B cell (primary cell): ENCODE measurements at regions not wholly inside any gene's neighbourhood (a gene's known extent, or its start where the extent isn't known, plus 50 kb on each side); places are given as distances from the start of the nearest gene placed in this dataset.

Source experiments
- EZH2 ChIP-seq: IDR thresholded peaks from 2 replicates; pipeline ENCODE4 v1.6.1; 2012; ENCODE audit warnings: borderline replicate concordance, low read depth, mild to moderate bottlenecking, moderate library complexity, low read length; ENCODE audit not compliant: insufficient read depth, poor library complexity, severe bottlenecking
- TF ChIP-seq, protein P1 (sequence below): fragments of 200-600 bp; IDR thresholded peaks from one replicate; pipeline ENCODE4 v1.8.0; 2022; ENCODE audit warnings: antibody characterized with exemption, mild to moderate bottlenecking

DNA sequence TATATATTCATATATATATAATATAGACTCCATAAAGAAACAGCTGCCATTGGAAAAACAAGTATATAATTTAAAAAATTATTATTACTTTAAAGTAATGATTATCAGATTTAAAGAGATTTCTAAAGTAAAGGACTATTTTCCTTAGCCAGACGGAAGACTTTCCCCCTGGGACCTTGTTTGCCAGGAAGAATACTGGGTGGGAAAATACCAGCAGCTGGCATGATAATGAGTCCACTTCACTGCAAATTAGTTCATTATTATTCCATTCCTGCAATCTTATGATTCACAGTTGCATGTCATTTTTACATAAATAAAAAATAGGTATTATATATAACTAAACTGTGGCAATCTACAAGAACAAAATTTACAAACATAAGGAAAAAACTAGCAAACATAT is 339.8 kb upstream of the CDH7 start:
- TF ChIP-seq, protein P1, sequence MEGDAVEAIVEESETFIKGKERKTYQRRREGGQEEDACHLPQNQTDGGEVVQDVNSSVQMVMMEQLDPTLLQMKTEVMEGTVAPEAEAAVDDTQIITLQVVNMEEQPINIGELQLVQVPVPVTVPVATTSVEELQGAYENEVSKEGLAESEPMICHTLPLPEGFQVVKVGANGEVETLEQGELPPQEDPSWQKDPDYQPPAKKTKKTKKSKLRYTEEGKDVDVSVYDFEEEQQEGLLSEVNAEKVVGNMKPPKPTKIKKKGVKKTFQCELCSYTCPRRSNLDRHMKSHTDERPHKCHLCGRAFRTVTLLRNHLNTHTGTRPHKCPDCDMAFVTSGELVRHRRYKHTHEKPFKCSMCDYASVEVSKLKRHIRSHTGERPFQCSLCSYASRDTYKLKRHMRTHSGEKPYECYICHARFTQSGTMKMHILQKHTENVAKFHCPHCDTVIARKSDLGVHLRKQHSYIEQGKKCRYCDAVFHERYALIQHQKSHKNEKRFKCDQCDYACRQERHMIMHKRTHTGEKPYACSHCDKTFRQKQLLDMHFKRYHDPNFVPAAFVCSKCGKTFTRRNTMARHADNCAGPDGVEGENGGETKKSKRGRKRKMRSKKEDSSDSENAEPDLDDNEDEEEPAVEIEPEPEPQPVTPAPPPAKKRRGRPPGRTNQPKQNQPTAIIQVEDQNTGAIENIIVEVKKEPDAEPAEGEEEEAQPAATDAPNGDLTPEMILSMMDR, result no peak
- TF ChIP-seq EZH2, result no peak
